Spleen (tissue), 11 donors: ENCODE measurements at regions not wholly inside any gene's neighbourhood (a gene's known extent, or its start where the extent isn't known, plus 50 kb on each side); places are given as distances from the start of the nearest gene placed in this dataset.
A peak's percentile ranks its signal among the peaks of the same experiment; 100 is the strongest.

Source experiments
- DNase-seq: peaks from one replicate; pipeline ENCODE4 v3.0.0-alpha.2; 2020
- H3K27ac ChIP-seq, 8 donors: fragments of 200-600 bp; sonication (generic) in 7 of 8; 1 replicate in 4 of 8; 2 replicates in 4 of 8; pipeline versions ENCODE4 v1.5.0 to v1.8.0; 2016 to 2021; ENCODE audit warnings: inconsistent platforms in 4 of 8, mild to moderate bottlenecking in 4 of 8, moderate library complexity in 1 of 8
- H3K27me3 ChIP-seq, 7 donors: fragments of 200-600 bp; sonication (generic) in 6 of 7; replicated peaks in 1 of 7; 1 replicate in 4 of 7; 2 replicates in 3 of 7; pipeline versions ENCODE4 v1.5.0 to v1.8.0; 2016 to 2021; ENCODE audit warnings: inconsistent platforms in 3 of 7, mild to moderate bottlenecking in 1 of 7
- H3K36me3 ChIP-seq, 6 donors: fragments of 200-600 bp; sonication (generic) in 5 of 6; 1 replicate in 4 of 6; 2 replicates in 2 of 6; pipeline versions ENCODE4 v1.5.0 to v1.8.0; 2016 to 2021; ENCODE audit warnings: inconsistent platforms in 2 of 6
- H3K4me1 ChIP-seq, 6 donors: fragments of 200-600 bp; sonication (generic) in 5 of 6; 1 replicate in 3 of 6; 2 replicates in 3 of 6; pipeline versions ENCODE4 v1.5.0 to v1.8.0; 2016 to 2021; ENCODE audit warnings: inconsistent platforms in 3 of 6
- H3K4me3 ChIP-seq, 8 donors: fragments of 200-600 bp; sonication (generic) in 7 of 8; 1 replicate in 4 of 8; 2 replicates in 4 of 8; pipeline versions ENCODE4 v1.5.0 to v1.8.0; 2016 to 2021; ENCODE audit warnings: inconsistent platforms in 4 of 8, mild to moderate bottlenecking in 4 of 8, moderate library complexity in 2 of 8
- H3K9me3 ChIP-seq, 8 donors: fragments of 200-600 bp; sonication (generic) in 7 of 8; 1 replicate in 4 of 8; 2 replicates in 4 of 8; pipeline versions ENCODE4 v1.5.0 to v1.8.0; 2016 to 2021; ENCODE audit warnings: inconsistent platforms in 4 of 8
- CTCF ChIP-seq, 11 experiments: fragments of 200-600 bp in 7 of 11; fragments of 450-650 bp in 4 of 11; sonication (generic) in 4 of 11; IDR thresholded peaks in 8 of 11; conservative IDR thresholded peaks in 3 of 11; 1 replicate in 7 of 11; 2 replicates in 4 of 11; pipeline versions ENCODE4 v1.4.0 to v1.8.0; 2016 to 2021; ENCODE audit warnings: antibody characterized with exemption in 11 of 11, inconsistent platforms in 4 of 11, mild to moderate bottlenecking in 1 of 11
- POLR2A ChIP-seq, 3 donors: fragments of 450-650 bp; IDR thresholded peaks; one replicate each; pipeline ENCODE4 v1.5.1; 2017; ENCODE audit warnings: antibody characterized with exemption in 3 of 3, mild to moderate bottlenecking in 1 of 3
- POLR2AphosphoS5 ChIP-seq, 3 donors: sonication (generic); formaldehyde crosslinking; IDR thresholded peaks; one replicate each; pipeline ENCODE4 v1.5.1; 2017; ENCODE audit warnings: antibody characterized with exemption in 3 of 3
- WGBS, 5 donors: extraction: QIAGEN DNeasy Blood & Tissue Kit in 3 of 5; methylation state at CpG; one replicate each; pipeline versions ENCODE4 v1.1.5 to v1.1.7; 2013 to 2018; 5-methylcytosine and 5-hydroxymethylcytosine counted together
- intact Hi-C: fragments of 100-400 bp; cut with DNase I; formaldehyde crosslinking; loops from one replicate; pipeline ENCODE4 v1.15.0; 2023; ENCODE audit warnings: low total_unique reads
- donor health status: healthy with polysubstance abuse.
- donor health status: DM: no; HTN: no; CAD: no; lungs with moderate emphysema.
- donor health status: DM: no; HTN: no; CAD: no.
- donor health status: Bipolar disorder and iron deficiency.
- donor health status: healthy.
- donor health status: DM: no; HTN: no; CAD: no.
- donor health status: DM: yes; HTN: yes; CAD: no.

GRCh38 chr18:65124633-65125032 is 626.2 kb upstream of the CDH7 start:
- H3K4me3 ChIP-seq: peak overlapping the region in 3 of 8 donors; percentile 10 to 53 (median 25)
- no peak for DNase-seq
- peak overlapping the region in 1 of 8 donors; percentile 14 for H3K27ac ChIP-seq
- TF ChIP-seq POLR2A (IDR thresholded peaks at IDR 0.05) (no peak), CTCF (IDR thresholded peaks at IDR 0.05 in 8 of 11, conservative IDR thresholded peaks at IDR 0.05 in 3 of 11) (no peak), POLR2AphosphoS5 (IDR thresholded peaks at IDR 0.05) (no peak)
- intact Hi-C loops: no loop called here
- 47 to 60% (median 51%) methylated on average over 3 of the region's 3 CpGs for WGBS, 5 donors
- H3K27me3 ChIP-seq: no peaks in the 10 kb centered on the region
- no peaks in the 10 kb centered on the region for H3K4me1 ChIP-seq
- H3K36me3 ChIP-seq: no peaks in the 10 kb centered on the region
- peaks cover 0 to 34% (median 24%) of the 10 kb centered on the region in 8 donors for H3K9me3 ChIP-seq

- no peak for DNase-seq
- H3K36me3 ChIP-seq: no peaks in the 10 kb centered on the region
- H3K4me3 ChIP-seq: no peak overlapping the region
- no peaks in the 10 kb centered on the region for H3K4me1 ChIP-seq
- TF ChIP-seq POLR2A (IDR thresholded peaks at IDR 0.05) (no peak), POLR2AphosphoS5 (IDR thresholded peaks at IDR 0.05) (no peak), CTCF (IDR thresholded peaks at IDR 0.05 in 8 of 11, conservative IDR thresholded peaks at IDR 0.05 in 3 of 11) (no peak)
- peaks cover 0 to 8% (median 2%) of the 10 kb centered on the region in 8 donors for H3K9me3 ChIP-seq
- intact Hi-C loops: no loop called here
- H3K27ac ChIP-seq: no peak overlapping the region
- no peaks in the 10 kb centered on the region for H3K27me3 ChIP-seq
These were observed 646.9 kb upstream of the CDH7 start for GRCh38 chr18:65103864-65104263.

GRCh38 chr18:65093346-65093745 is 657.5 kb upstream of the CDH7 start:
- no peaks in the 10 kb centered on the region for H3K9me3 ChIP-seq
- WGBS, 5 donors: 85 to 95% (median 89%) methylated on average over 4 of the region's 4 CpGs
- TF ChIP-seq POLR2AphosphoS5 (IDR thresholded peaks at IDR 0.05): no peak
- TF ChIP-seq POLR2A (IDR thresholded peaks at IDR 0.05): no peak
- TF ChIP-seq CTCF (IDR thresholded peaks at IDR 0.05 in 8 of 11, conservative IDR thresholded peaks at IDR 0.05 in 3 of 11): no peak

GRCh38 chr18:65091744-65092329 is 659.0 kb upstream of the CDH7 start:
- Histone ChIP-seq H3K27ac (no peak overlapping the region), H3K36me3 (no peaks in the 10 kb centered on the region), H3K4me1 (no peaks in the 10 kb centered on the region), H3K27me3 (no peaks in the 10 kb centered on the region), H3K4me3 (no peak overlapping the region), H3K9me3 (no peaks in the 10 kb centered on the region)
- TF ChIP-seq CTCF (IDR thresholded peaks at IDR 0.05 in 8 of 11, conservative IDR thresholded peaks at IDR 0.05 in 3 of 11): peak in 5 of 11 experiments; percentile 11 to 29 (median 14)
- TF ChIP-seq POLR2A (IDR thresholded peaks at IDR 0.05): no peak
- no peak for TF ChIP-seq POLR2AphosphoS5 (IDR thresholded peaks at IDR 0.05)
- WGBS, 5 donors: 28 to 37% (median 29%) methylated on average over 4 of the region's 4 CpGs
- no peak for DNase-seq
- intact Hi-C loops: no loop called here

More at GRCh38 chr18:65093346-65093745, 657.5 kb upstream of the CDH7 start:
- no peaks in the 10 kb centered on the region for H3K27me3 ChIP-seq
- no peaks in the 10 kb centered on the region for H3K36me3 ChIP-seq
- no peak for DNase-seq
- H3K4me1 ChIP-seq: no peaks in the 10 kb centered on the region
- no peak overlapping the region for H3K27ac ChIP-seq
- no peak overlapping the region for H3K4me3 ChIP-seq
- intact Hi-C loops: no loop called here
